ENCODE measurements at regions not wholly inside any gene's neighbourhood (a gene's known extent, or its start where the extent isn't known, plus 50 kb on each side); places are given as distances from the start of the nearest gene placed in this dataset.
A peak's percentile ranks its signal among the peaks of the same experiment; 100 is the strongest.

DNA sequence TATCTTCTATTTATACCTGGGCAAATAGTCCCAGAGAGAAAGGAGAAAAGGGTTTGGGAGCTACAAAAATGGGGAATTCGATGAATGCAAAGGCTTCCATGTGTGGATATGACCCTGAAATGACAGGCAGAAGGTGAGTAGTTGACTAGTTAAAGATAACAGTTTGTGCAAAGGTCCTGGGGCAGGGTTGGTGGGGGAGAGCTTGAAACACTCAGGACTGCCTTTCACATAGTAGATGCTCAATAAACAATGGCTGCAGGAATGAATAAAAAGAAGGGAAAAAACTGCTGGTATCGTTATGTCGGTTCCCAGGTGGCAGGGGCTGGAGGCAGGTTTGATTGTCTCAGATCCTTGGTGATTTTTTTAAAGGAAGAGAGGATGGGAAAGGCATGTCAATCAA, 445.5 kb downstream of the HAPSTR1 start:
- DNase-seq: no peak

DNA sequence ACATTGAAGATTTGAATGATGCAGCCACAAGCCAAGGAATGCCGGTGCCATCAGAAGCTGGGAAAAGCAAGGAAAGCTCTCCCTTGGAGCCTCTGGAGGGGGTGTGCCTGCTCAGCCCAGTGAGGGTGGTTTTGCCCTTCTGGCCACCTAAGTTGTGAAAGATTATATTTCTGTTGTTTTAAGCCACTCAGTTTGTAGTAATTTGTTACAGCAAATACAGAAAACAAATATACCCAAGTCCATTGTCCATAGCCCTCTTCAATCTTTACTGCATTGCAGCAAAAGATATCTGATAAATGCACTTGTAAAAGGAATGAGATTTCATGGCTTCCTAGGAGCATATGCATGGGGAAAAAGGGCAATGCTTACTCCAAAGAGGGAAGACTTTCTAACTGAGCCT, 447.9 kb downstream of the HAPSTR1 start:
- no peak for DNase-seq

DNA sequence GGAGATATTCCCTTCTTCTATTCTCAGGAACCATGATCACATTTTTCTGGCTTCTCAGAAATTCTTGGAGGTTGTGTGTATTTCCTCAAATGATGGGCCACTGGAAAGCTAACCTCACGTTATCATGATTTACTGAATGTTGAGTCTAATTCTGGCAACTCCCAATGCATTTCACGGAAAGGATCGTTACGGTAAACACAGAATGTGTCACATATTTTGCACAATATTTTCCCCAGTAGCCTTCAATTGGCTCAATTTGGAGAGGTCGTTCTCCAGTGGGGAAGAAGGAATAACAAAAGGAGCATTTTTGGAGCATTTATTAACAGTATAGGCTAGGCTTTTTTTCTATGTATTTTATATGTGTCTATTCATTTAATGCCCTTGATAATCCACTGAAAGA, 450.3 kb downstream of the HAPSTR1 start:
- DNase-seq: no peak

DNA sequence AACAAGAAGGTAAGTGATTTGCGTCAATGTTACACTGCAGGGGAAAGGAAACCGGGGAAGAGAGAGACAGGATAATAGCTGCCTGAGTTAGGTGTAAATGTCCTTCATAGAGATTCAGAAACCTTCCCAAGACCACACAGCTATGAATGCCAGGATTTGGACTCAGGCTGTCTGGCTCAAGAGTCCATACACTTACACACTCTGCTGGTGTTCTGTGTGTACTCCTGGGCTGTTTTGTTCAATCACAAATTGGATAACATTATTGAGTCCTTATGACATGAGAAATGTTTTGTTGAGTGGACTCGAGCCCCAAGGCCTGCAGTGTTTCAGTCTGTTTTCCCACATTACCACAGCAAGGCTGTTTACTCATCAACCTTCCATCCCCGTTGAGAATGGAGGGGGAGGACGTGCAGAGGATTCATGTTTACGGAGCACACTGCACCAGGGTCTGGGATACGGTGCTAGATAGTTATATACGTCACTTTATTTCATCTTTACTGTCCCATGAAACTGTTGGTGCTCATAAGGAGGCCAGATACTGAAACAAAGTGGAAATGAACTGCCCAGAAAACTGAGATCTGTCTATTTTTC, 450.8 kb downstream of the HAPSTR1 start:
- DNase-seq: no peak

DNA sequence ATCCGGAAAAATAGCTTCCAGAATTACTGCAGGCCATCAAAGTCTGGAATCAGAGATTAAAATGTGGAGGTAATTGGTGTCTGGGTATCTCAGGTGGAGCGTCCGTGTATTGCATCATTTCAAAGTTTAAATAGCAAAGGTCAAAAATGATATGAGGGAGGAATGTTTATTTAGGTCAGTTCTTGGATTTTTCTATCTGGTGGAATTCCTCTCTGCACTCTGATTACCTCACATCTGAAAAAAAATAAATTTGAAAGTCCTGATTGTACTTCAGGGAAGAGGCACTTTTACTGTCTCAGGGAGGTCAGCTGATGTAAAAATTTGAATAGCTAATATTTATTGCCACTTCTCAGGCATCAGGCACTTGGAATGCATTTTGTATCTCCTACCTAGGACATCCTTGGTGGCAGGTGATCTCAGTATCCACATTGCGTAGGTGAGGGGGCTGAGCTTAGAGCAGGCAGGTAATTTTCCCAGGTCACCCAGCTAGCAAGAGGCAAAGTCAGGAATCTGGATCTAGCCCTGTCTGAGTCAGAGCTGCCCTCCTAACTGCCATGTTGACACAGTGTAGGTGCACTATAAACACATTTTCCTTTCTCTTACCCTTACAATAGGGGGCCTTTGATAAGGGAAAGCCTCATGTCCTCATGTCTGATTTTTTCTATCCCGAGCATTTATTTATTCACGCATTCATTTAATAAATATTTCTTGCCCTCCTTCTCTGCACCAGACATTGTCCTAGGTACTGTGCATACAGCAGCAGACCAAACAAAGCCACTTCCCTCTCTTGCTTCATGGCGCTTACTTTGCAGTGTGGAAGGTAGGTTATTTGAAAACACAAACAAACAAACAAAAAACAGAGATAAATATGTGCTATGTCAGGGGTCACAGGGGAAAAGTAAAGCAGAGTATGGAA, 454.3 kb downstream of the HAPSTR1 start:
- no peak for DNase-seq

DNA sequence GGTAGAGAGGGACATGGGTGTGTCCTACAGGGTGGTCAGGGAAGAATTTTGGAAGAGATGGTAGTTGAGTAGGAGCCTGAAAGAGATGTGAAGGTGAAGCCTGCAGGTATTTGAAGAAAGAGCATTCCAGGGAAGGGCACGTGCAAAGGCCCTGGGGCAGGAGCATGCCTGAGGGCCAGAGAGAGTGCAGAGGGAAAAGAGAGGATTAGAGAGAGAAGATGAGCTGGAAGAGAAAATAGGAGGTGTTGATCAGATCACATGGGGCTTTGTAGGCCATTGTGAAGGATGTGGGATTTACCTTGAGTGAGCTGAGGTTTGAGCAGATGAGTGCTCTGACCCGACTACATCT, 455.0 kb downstream of the HAPSTR1 start:
- no peak for DNase-seq

DNA sequence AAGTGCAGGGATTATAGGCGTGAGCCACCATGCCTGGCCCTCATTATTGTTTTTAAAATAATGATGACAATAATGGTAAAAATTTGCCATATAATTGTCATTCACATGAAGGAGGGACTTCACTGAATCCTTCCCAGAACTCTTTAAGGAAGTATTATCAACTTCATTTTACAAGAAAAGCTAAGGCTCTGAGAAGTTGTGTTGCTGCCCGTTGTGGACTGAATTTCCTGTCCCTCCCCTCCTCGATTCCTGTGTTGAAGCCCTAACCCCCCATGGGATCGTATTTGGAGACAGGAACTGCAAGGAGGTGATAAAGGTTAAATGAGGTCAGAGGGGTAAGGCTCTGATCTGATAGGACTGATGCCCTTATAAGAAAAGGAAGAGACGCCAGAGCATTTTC, 458.0 kb downstream of the HAPSTR1 start:
- no peak for DNase-seq

DNA sequence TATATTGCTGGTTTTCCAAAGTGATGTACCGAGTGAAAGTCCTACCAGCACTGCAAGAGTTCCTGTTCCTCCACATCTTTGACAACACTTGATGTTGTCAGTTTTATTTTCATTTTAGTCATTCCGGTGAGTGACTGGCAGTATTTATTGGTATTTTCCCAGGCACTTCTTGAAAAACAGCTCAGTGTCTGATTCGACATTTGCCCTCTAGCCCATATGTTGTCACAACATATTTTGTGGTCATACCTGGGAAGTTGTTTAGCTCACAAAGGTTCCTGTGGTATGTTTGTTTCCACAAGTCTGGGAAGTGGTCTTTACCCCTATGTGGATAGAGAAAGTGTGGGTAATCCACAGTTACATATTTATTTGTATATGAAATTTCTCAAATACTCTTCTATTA, 463.6 kb downstream of the HAPSTR1 start:
- no peak for DNase-seq

DNA sequence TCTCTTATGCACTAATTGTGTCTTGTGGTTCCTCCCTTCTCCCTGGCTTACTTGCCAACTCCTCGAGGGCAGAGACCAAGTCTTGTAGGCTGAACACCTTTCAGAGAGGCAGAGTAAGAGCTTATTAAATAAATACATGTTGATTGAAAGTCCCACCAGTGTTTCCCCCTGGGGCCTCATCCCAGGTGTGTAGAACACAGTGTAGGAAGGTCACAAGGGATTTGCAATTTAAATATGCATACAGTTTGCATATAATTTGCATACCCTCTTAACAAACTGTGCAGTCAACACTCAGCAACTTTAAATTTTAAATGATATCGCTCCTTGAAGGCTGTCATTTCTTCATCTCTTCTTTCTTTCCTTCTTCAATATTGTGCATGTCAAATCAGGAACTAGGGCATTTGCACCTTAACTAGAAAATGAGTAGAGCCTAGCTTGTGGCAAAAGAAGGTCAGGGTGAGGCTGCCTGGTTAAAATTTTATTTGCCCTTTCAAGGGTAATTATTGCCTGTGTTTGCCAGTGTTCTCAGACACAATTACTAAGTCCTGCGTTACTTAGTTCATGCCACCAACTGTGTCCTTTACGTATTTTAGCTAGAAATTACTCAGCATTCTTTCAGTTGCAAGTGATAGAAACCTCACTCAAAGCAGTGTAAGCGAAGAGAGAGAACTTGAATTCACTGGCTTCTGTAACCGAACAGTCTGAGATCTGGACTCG, 465.7 kb downstream of the HAPSTR1 start:
- DNase-seq: no peak

DNA sequence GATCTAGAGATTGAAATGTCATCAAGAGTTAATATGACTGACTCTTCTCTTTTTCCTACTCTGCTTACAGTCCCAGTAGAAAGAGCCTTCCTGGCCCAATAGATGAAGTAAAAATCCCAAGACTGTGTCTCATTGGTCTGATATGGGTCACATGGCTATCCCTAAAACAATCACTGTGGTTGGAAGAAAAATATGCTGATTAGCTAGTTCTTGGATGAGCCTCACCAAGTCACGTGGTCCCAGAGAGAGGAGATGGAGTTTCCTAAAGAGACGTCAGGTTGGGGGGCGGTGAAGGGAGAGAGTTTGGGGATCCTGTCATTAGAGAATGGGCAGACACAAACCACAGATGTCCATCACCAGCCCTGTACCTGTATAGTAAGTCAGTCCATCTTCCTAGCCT, 466.3 kb downstream of the HAPSTR1 start:
- no peak for DNase-seq

DNA sequence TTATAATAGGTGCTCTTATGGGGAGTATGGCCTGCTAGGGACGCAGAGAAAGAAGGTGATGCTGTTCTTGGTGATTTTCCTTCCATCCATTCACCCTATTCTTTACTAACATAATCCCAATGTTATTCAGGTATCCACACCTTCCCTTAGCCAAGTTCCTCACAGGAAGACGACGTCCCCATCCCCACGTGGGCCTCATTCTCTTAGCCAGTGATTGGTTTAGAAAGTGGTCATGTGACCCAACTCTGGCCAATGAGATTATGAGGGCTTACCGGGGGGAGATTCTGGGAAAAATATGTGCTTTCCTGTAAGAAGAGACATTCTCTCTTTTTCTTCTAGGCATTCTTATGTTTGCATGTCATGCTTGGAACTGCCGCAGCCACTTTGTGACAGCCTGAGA, 474.7 kb downstream of the HAPSTR1 start:
- no peak for DNase-seq

DNA sequence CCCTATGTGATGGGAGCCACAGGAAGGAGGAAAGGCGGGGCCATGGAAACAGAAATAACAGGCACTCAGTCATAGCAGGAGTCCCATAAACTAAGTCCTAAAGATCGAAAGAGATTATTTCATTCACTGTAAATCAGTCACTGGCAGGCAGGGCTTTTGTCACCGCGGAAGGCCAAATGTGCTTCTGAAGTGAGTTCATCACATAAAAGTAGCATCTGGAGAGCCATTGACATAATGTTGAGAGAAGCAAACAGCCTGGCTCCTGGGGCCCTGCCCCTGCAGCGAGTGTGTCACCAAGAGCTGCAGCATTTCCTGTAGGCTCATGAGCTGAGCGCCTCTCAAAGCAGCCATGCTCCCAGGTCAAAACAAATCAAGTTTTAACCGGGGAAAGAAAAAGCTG, 476.2 kb downstream of the HAPSTR1 start:
- peak; percentile 0 for DNase-seq

DNA sequence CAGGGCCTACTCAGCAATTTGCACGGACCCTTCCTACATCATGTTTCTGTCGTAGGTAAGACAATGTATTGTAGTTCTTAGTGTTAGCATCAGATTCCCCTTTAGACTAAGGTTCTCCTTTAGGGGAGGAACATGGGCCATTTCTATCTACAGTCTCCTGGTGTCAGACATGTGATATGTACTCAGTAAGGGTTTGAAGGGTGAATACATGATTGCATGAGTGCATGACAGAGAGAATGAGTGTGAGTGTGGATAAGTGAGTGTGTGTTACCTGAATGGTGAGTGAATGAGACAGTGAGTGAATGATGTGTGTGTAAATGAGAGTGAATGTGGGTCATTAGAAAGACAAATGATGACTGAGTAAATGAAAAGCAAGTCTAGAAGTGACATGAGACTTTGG, 476.8 kb downstream of the HAPSTR1 start:
- no peak for DNase-seq

DNA sequence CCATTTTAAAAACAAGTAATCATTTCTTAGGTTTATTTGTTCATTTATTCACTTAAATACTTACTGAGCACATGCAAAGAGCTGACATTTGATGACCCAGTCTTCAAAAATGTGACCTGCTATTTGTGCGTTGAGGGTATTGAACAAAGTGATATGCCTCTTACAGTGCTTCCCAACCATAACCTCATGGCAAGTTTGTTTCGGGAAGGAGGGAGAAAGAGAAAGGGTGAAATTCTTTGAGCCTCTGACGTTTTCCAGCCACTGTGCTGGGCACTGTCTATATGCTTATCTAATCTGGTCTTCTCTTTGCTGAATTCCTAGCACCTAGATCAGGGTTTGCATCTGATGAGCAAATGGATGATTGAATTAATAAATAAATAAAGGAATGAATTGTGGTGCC, 479.1 kb downstream of the HAPSTR1 start:
- no peak for DNase-seq

DNA sequence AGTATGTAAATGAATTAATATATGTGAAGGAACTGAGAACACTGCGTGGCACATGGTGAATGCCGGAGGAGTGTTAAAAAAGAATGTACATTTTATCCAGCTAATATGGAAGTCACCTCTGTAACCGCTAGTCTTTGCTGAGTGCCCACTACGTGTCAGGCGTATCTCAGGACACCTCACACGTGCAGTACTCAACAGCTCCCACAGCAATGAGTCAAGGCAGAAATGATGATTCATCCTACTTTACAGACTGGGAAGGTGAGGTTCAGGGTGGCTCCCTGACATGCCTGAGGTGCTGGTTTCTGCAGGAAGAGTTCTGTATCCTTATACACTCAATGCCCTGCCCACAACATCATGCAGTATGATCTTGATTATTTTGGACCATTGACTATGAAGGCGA, 487.0 kb downstream of the HAPSTR1 start:
- no peak for DNase-seq

DNA sequence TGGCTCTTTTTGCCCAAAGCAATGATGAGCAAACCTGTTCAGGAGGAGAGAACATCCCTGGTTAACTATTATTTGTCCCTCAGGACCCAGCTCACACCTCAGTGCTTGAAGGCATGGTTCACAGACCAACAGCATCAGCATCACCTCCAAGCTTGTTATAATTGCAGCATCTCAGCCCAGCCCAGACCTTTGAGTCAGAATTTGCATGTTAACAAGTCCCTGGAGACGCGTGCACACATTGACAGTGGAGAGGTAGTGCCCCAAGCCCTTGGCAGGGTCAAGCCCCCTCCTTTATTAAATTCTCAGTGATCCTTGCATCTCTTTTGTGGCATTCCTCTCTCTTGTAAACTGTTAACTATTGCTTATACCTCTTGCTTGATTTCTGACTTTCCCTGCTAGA, 488.6 kb downstream of the HAPSTR1 start:
- no peak for DNase-seq

DNA sequence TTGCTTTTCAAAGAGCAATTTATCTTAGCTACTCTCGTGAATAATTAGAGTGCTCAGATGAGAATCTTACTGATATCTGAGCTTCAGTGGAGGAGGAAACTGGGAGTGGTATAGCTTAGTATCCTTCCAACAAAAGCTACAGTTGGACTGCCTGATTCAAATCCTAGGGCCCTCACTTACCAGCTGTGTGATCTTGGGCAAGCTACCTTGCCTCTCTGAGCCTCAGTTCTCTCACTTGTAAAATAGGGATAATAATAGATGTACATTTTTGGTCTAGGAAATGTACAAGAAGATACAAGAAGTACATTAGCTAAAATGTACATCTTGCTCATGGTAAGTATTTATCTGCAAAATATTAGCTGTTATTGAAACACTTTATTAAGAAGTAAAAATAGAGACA, 502.0 kb downstream of the HAPSTR1 start:
- DNase-seq: no peak

DNA sequence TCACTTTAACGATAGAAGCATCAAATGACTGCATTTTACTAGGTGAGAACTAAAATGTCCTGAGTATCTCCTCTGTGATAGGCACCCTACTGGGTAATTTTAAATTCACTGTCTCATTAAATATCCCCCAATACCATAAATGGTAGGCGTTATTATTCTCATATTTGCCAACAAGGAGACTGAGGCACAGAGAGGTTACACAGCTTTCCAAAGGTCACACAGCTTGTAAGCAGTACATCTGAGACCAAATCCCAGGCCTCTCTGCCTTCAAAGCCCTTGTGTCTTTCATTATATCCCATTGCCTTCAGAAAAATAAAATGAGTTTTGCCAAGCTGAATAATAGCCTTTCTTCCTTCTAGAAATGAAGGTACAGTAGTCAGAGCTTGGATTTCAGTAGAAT, 502.6 kb downstream of the HAPSTR1 start:
- no peak for DNase-seq

DNA sequence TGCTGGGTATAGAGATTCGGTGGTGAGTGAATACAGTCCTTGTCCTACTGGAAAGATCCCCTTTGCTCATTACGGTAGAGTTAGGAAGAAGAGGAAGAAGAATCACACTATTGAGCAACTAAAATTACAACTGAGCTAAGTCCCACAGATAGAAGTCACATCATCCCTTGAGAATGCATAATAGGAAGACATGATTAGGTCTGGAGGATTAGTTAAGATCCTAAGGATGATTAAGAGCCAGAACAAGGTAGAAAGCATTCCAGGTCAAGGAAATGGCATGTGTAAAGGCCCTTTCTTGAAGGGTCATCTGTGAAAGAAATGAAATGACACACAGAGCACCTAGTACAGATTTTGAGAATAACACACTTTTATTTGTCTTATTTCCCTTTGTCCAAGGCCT, 503.5 kb downstream of the HAPSTR1 start:
- DNase-seq: no peak

DNA sequence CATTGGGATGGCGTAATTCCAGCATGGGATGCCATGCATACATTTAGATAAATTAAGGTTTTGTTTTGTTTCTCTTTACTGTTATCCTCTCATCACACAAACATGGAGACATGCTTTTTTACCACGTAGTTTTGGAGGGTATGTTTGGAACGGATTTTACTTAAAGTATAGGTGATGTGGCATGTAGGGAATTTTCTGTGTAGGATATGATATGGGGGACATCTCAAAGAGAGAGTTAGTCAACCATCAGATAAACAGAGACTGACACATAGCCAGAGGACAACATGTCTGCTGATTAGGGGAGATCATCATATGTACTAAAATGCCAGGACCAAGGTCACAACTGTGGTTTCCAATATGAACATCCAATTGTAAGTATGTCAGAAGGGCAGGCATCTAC, 503.9 kb downstream of the HAPSTR1 start:
- DNase-seq: no peak

DNA sequence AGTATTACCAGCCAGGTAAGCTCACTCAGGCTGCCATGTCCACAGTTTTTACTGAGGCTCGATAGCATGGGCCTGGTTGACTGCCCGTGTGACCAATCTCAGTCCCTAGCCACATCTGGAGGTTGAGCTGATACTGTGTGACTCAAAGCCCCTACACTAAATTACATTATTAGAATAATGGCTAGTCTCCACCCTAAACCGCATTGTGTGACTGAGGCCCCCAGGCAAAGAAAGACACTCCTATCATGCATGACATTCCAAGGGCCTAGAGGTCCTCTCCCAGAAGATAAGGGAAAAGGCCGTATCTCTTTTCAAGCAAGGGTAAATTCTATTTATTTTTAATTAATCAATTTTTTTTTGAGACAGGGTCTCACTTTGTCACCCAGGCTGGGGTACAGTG, 505.3 kb downstream of the HAPSTR1 start:
- DNase-seq: no peak

DNA sequence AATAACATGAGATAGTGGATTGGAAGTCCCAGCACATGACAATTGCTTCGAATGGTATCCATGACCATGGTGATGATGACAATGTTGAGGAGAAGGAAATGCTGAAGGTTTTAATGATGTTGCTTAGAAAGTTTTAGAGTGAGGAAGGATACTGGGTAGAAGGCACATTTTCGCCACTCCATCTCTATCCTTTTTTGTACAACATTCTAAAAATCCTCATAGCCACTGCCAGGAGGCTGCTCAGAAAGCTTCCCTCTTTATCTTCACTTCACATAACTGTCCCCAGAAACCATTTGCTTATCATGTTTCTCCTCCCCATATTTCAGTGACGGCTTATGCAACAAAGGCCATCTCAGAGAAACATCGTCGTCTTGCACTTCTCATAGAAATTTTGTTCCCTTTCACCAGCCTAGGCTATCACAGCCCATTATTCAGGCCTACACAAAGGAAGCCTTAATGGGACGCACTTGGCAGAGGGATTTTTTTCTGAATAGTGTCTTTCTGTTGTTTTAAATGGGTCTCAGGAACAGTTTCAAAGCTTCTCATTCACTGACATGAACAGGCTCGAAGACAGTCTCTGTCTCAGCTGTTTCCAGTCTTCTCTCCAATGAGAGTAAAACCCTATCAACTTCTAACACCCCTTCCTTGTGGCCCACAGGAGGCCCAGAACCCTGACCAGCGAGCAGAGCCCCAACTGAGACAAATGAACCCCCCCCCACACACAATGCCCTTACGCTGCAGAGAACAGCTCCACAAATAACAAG, 506.7 kb downstream of the HAPSTR1 start:
- DNase-seq: no peak

DNA sequence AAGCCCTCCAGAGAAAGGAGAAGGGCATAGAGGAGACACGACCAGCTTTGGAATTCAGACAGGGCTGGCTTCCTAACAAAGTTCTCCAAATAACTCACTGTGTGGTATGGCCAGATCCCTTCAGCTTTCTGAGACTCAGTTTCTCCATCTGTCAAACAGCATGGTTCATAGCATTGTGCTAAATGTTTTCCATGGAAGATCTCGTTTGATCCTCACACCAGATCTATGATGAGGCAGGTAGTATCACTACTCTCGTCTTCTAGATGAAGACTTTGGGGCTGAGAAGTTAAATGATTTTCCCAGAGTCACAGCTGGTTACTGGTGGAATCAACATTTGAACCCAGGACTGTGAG, 507.3 kb downstream of the HAPSTR1 start:
- no peak for DNase-seq
